HG02840 (cell line): ENCODE measurements at regions not wholly inside any gene's neighbourhood (a gene's known extent, or its start where the extent isn't known, plus 50 kb on each side); places are given as distances from the start of the nearest gene placed in this dataset.

Experiments used
- ATAC-seq: cut with Tn5 transposase; IDR thresholded peaks from one replicate; pipeline ENCODE4 v1.9.1; 2021; ENCODE audit warnings: mild to moderate bottlenecking, moderate library complexity, moderate number of reproducible peaks; ENCODE audit not compliant: unreplicated experiment, low FRiP score

- ATAC-seq: no peak
Observed at GRCh38 chr6:56349194-56349593, 101.8 kb upstream of the COL21A1 start.

GRCh38 chr6:56348578-56348977 lies 101.2 kb upstream of the COL21A1 start:
- no peak for ATAC-seq

- no peak for ATAC-seq
Observed at GRCh38 chr6:56347526-56347925, 100.1 kb upstream of the COL21A1 start.

- no peak for ATAC-seq
Observed at GRCh38 chr6:56346958-56347357, 99.6 kb upstream of the COL21A1 start.

GRCh38 chr6:56345376-56345995 lies 98.1 kb upstream of the COL21A1 start:
- no peak for ATAC-seq

- no peak for ATAC-seq
Observed at GRCh38 chr6:56343295-56343694, 95.9 kb upstream of the COL21A1 start.

- ATAC-seq: no peak
Observed at GRCh38 chr6:56339524-56339923, 92.1 kb upstream of the COL21A1 start.

GRCh38 chr6:56335726-56336125 lies 88.3 kb upstream of the COL21A1 start:
- no peak for ATAC-seq

GRCh38 chr6:56334937-56335336 lies 87.6 kb upstream of the COL21A1 start:
- no peak for ATAC-seq

GRCh38 chr6:56329271-56330050 lies 82.1 kb upstream of the COL21A1 start:
- ATAC-seq: no peak

GRCh38 chr6:56328728-56329090 lies 81.3 kb upstream of the COL21A1 start:
- no peak for ATAC-seq

- ATAC-seq: no peak
Observed at GRCh38 chr6:56327946-56328727, 80.8 kb upstream of the COL21A1 start.

GRCh38 chr6:56324396-56324795 lies 77.0 kb upstream of the COL21A1 start:
- ATAC-seq: no peak

GRCh38 chr6:56318851-56319250 lies 71.5 kb upstream of the COL21A1 start:
- ATAC-seq: no peak

- ATAC-seq: no peak
Observed at GRCh38 chr6:56314683-56315523, 67.5 kb upstream of the COL21A1 start.

GRCh38 chr6:56311533-56312448 lies 64.4 kb upstream of the COL21A1 start:
- ATAC-seq: no peak

GRCh38 chr6:56311061-56311460 lies 63.7 kb upstream of the COL21A1 start:
- no peak for ATAC-seq

GRCh38 chr6:56310241-56310640 lies 62.9 kb upstream of the COL21A1 start:
- ATAC-seq: no peak

GRCh38 chr6:56299916-56300315 lies 52.5 kb upstream of the COL21A1 start:
- ATAC-seq: no peak
